HL-60 (cell line): ENCODE measurements at regions not wholly inside any gene's neighbourhood (a gene's known extent, or its start where the extent isn't known, plus 50 kb on each side); places are given as distances from the start of the nearest gene placed in this dataset.

Source experiments
- DNase-seq, 2 experiments: peaks; one replicate each; pipeline ENCODE4 v3.0.0-alpha.2; 2010 to 2020; ENCODE audit warnings: low read depth in 1 of 2, low spot score in 1 of 2
- H3K27ac ChIP-seq: fragments of 250-450 bp; sonication (Bioruptor Pico); replicated peaks from 2 replicates; pipeline ENCODE4 v1.5.1; 2020; ENCODE audit warnings: mild to moderate bottlenecking, moderate library complexity
- H3K27me3 ChIP-seq: fragments of 250-450 bp; sonication (Bioruptor Pico); 2 replicates; pipeline ENCODE4 v1.5.1; 2021; ENCODE audit warnings: mild to moderate bottlenecking, moderate library complexity; ENCODE audit not compliant: insufficient read depth, poor library complexity, severe bottlenecking
- H3K4me3 ChIP-seq: replicated peaks from 2 replicates; pipeline ENCODE4 v1.5.1; 2011; ENCODE audit warnings: mild to moderate bottlenecking, control low read depth, low read length; ENCODE audit not compliant: insufficient read depth
- GABPA ChIP-seq: IDR thresholded peaks from 2 replicates; pipeline ENCODE4 v1.6.1; 2012; ENCODE audit warnings: low read depth
- POLR2AphosphoS5 ChIP-seq: IDR thresholded peaks from 2 replicates; pipeline ENCODE4 v1.6.1; 2012; ENCODE audit warnings: low read depth
- SPI1 ChIP-seq: IDR thresholded peaks from 2 replicates; pipeline ENCODE4 v1.6.1; 2012; ENCODE audit warnings: low read depth, mild to moderate bottlenecking, borderline replicate concordance
- TF ChIP-seq, protein P1 (sequence below): IDR thresholded peaks from 2 replicates; pipeline ENCODE4 v1.6.1; 2012; ENCODE audit warnings: low read depth; ENCODE audit not compliant: insufficient replicate concordance
- TF ChIP-seq, protein P2 (sequence below): IDR thresholded peaks from one replicate; pipeline ENCODE4 v1.5.1; 2011; ENCODE audit warnings: low read length, control low read depth, inconsistent platforms; ENCODE audit not compliant: insufficient read depth

DNA sequence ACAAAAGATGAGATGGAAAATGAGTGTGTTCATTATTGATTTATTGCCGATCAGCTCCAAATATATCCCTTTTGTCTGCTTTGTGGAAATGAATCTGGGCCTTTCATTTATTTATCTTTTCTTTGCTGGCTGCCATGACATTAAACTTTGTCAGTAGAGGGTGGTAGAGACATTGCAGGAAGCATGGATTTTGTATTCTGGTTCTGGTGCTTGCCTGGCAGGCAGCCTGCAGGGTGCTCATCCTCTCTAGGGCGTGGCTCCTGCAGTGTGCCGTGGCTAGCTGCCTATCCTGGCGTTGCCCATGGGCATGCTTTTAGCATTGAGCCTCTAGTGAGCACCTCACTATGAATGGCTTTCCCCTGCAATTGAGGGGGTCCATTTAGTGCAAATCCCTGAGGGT is 593.1 kb downstream of the RNF144A start:
- TF ChIP-seq SPI1 (no peak), POLR2AphosphoS5 (no peak), GABPA (no peak)
- TF ChIP-seq, protein P1, sequence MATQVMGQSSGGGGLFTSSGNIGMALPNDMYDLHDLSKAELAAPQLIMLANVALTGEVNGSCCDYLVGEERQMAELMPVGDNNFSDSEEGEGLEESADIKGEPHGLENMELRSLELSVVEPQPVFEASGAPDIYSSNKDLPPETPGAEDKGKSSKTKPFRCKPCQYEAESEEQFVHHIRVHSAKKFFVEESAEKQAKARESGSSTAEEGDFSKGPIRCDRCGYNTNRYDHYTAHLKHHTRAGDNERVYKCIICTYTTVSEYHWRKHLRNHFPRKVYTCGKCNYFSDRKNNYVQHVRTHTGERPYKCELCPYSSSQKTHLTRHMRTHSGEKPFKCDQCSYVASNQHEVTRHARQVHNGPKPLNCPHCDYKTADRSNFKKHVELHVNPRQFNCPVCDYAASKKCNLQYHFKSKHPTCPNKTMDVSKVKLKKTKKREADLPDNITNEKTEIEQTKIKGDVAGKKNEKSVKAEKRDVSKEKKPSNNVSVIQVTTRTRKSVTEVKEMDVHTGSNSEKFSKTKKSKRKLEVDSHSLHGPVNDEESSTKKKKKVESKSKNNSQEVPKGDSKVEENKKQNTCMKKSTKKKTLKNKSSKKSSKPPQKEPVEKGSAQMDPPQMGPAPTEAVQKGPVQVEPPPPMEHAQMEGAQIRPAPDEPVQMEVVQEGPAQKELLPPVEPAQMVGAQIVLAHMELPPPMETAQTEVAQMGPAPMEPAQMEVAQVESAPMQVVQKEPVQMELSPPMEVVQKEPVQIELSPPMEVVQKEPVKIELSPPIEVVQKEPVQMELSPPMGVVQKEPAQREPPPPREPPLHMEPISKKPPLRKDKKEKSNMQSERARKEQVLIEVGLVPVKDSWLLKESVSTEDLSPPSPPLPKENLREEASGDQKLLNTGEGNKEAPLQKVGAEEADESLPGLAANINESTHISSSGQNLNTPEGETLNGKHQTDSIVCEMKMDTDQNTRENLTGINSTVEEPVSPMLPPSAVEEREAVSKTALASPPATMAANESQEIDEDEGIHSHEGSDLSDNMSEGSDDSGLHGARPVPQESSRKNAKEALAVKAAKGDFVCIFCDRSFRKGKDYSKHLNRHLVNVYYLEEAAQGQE = no peak
- TF ChIP-seq, protein P2, sequence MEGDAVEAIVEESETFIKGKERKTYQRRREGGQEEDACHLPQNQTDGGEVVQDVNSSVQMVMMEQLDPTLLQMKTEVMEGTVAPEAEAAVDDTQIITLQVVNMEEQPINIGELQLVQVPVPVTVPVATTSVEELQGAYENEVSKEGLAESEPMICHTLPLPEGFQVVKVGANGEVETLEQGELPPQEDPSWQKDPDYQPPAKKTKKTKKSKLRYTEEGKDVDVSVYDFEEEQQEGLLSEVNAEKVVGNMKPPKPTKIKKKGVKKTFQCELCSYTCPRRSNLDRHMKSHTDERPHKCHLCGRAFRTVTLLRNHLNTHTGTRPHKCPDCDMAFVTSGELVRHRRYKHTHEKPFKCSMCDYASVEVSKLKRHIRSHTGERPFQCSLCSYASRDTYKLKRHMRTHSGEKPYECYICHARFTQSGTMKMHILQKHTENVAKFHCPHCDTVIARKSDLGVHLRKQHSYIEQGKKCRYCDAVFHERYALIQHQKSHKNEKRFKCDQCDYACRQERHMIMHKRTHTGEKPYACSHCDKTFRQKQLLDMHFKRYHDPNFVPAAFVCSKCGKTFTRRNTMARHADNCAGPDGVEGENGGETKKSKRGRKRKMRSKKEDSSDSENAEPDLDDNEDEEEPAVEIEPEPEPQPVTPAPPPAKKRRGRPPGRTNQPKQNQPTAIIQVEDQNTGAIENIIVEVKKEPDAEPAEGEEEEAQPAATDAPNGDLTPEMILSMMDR = no peak
- Histone ChIP-seq H3K4me3 (no peak overlapping the region), H3K27ac (no peak overlapping the region), H3K27me3 (no peaks in the 10 kb centered on the region)
- DNase-seq = no peak

DNA sequence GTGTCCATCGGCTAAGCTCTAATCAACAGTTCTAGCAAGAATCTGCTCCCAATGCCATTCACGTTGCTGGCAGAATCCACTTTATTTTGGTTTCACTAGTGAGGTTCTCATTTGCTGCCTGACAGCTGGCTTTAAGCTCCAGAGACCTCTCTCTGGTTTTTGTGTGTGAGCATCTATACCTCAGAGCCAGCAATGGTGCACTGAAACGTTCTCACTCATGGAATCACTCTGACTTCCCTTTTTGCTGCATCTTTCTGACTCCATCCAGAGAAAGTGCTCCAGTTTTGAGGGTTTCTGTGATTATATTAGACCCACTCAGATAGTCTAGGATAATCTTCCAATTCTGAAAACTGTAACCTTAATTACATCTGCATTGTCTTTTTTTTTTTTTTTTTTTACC is 596.6 kb downstream of the RNF144A start:
- Histone ChIP-seq H3K4me3 (no peak overlapping the region), H3K27me3 (no peaks in the 10 kb centered on the region), H3K27ac (no peak overlapping the region)
- no peak for DNase-seq
- TF ChIP-seq GABPA (no peak), POLR2AphosphoS5 (no peak), SPI1 (no peak)
- TF ChIP-seq, protein P1 = no peak
- TF ChIP-seq, protein P2 = no peak

DNA sequence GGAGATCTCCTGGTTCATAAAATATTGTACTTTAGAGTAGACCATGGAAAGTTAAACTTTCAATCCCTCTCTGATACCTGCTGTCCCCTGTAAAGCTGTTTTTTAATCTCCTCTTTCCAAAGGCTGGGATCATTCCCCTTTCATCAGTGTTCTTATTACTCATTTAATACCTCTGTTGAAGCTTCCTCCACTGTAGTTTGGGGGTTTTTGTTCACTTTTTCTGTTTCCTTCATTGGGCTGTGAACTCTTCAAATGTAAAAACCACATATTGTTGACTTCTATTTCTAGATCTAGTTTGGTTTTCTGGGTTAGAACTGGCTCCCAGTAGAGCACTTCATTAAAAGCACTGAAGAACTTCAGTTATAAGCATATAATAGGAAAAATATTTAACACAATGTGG is 598.1 kb downstream of the RNF144A start:
- no peak overlapping the region for H3K27ac ChIP-seq
- H3K27me3 ChIP-seq = no peaks in the 10 kb centered on the region
- TF ChIP-seq POLR2AphosphoS5 = no peak
- TF ChIP-seq, protein P2 = no peak
- no peak for TF ChIP-seq GABPA
- no peak for TF ChIP-seq SPI1

DNA sequence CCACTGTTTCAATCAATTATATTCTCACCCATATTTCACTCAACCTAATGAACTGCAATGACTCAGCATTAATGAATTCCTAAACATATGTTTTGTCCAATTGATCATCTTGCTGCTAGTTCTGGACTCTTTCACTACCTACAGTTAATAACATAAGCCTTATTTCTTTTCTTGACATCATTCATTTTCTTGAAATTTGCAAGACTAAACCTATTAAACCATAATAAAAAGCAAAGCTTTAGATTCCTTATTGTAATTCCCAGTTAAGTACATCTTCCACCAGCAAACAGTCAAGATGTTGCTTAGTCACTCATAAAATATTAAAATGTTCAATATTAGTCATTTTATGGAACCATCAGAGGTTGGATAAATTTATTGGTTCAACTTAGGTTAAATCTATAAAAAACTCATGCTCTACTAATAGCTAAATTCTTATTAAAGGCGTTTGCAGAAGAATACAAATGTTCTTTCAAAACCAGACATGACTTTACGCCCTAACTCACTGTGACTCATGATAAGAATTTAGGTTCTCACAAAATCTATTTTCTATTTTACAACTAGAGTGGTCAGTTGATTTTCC is 599.4 kb downstream of the RNF144A start:
- TF ChIP-seq POLR2AphosphoS5 (no peak), SPI1 (no peak), GABPA (no peak)
- TF ChIP-seq, protein P2 = no peak
- TF ChIP-seq, protein P1 = no peak
- H3K27me3 ChIP-seq = no peaks in the 10 kb centered on the region
- H3K27ac ChIP-seq = no peak overlapping the region
- no peak overlapping the region for H3K4me3 ChIP-seq
- no peak for DNase-seq

More for the DNA sequence above, 598.1 kb downstream of the RNF144A start:
- no peak for DNase-seq
- no peak overlapping the region for H3K4me3 ChIP-seq
